ENCODE measurements at regions not wholly inside any gene's neighbourhood (a gene's known extent, or its start where the extent isn't known, plus 50 kb on each side); places are given as distances from the start of the nearest gene placed in this dataset.

GRCh38 chr3:10741891-10742671, 73.9 kb upstream of the SLC6A11 start:
- DNase-seq: no peak

- no peak for DNase-seq
These were observed 72.5 kb upstream of the SLC6A11 start for GRCh38 chr3:10743366-10744097.

- peak in 1 of 2 donors; percentile 6 for DNase-seq
These were observed 71.9 kb upstream of the SLC6A11 start for GRCh38 chr3:10744098-10744465.

DNA sequence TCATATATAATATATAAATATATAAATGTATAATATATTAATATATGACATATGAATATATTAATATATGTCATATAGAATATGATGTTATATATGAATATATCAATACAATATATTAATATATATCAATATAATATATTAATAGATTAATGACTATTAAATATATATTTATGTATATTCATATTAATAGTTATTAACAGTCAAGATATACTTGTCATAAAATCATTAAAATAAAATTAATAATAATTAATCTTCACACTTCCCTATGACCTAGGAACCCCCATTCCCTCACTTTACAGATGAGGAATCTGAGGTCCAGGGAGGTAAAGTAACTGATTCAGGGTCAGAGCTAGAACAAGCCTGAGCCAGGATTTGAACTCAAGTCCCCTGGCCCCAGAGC, 70.6 kb upstream of the SLC6A11 start:
- DNase-seq: no peak

- DNase-seq: no peak
These were observed 70.0 kb upstream of the SLC6A11 start for GRCh38 chr3:10746001-10746400.

DNA sequence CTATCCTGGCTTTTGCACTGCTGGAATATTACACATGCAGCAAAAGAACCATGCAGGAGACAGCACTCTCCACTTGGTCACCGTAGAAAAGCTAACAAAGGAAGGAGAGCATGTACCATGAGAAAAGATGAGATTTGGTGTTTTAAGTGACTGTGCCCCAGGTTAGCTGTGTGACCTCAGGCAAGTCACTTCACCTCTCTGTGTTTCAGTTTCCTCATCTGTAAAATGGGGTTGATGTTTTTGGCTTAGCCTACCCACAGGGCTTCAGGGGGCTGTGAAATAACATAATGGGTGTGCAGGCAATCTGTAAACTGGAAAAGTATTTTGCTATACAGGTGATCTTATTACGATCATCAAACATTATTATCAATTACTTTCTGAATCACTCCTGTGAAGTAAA, 69.3 kb upstream of the SLC6A11 start:
- no peak for DNase-seq

GRCh38 chr3:10747341-10747740, 68.7 kb upstream of the SLC6A11 start:
- no peak for DNase-seq

GRCh38 chr3:10748040-10748439, 68.0 kb upstream of the SLC6A11 start:
- DNase-seq: no peak

DNA sequence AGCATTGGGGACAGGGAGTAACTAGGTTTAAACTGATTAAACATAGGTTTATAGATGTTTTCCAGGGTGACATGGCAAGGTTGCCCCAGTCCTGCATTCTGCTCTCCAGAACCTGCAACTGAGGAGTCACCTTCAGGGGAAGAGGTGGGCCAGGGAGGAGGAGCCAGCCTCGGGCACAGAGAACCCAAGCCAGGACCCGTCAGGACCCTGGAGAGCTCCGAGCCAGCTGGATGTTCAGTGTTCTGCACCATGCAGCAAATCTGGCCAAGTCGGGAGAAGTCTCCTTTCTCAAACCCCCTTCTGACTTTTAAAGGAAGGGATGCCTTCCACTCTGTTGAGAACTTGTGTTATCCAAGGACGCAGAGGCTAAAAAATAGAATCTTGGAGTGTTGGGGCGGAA, 62.1 kb upstream of the SLC6A11 start:
- DNase-seq: peak; percentile 8 to 28

DNA sequence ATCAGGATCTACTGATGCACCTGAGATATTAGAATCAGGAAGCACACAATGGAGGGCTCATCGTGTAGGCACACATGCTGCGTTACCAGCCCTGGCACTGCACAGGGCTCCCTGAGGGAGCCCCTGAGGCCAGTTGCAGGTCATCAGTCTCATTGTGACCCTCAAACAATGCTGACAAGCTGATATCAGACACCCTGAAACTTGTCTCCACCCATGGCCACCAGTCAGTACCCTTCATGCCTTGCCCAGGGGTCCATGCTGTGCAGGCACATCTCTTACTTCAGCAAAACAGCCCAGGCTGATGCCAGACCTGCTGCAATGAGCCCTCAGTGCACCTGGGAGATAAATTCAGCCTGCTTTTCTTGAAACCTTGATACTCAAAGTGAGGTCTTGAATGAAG, 59.5 kb upstream of the SLC6A11 start:
- DNase-seq: no peak

DNA sequence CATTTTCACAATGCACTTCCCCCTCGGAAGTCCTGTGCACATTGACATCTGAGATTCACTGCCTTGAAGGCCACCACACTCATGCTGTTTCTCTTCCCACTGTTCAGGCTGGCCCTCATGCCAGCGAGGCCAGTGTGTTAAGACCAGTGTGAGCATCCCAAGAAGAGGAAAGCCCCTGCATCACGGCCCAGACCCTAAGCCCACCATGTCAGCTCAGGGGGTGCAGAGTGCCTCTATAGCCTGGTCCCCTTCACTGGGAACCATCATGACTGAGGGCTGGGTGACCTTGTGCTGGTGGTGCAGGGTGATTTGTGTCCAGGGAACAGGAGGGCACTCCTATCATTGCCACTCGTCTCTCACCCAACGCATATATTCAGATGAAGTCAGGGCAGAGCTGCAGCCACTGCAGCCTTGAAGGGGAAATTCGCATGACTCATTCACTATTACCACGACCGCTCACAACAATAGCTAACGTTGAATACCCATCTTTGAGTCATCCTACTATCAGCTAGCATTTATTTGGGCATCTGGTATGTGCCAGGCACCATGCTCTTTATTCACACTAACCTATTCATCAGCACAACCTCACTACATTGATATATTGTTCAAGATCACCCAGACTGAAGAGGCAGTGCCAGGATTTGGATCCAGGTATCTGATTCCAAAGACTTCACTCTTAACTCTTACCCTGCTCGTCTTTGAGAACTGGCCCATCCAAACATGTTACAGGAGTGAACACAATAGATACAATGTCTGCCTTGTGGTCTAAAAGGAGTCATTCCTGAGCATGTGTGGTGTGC, 58.8 kb upstream of the SLC6A11 start:
- no peak for DNase-seq

- no peak for DNase-seq
These were observed 58.3 kb upstream of the SLC6A11 start for GRCh38 chr3:10757821-10758130.

DNA sequence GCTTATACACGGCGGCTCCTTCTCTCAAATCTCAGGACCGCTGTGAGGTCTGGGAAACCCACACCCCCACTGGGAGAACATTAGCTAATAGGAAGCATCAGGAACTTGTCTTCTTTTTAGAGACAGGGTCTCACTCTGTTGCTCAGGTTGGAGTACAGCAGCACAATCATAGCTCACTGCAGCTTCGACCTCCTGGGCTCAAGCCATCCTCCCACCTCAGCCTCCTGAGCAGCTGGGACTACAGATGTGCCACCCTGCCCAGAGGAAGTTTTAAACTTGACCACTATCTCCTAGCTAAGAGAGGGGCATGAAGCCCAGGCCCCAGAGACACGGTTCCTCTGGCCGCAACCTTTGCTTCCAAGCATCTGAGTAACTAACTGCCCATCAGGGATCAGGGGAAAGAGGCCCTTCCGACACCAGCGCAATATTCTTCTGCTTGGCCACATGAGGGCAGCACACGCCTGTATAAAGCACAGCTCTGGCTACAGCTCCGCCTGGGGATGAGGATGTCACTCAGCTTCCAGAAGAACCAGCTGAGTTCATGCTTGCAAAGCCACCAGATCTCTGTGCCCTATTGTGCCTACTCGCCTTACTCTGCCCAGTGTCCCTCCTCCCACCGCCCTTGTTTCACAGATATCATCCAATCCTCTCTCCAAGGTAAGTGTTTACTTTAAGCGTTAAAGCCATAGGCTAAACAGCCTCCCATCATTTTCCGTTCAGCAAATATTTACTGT, 57.6 kb upstream of the SLC6A11 start:
- DNase-seq: peak; percentile 44 to 68

DNA sequence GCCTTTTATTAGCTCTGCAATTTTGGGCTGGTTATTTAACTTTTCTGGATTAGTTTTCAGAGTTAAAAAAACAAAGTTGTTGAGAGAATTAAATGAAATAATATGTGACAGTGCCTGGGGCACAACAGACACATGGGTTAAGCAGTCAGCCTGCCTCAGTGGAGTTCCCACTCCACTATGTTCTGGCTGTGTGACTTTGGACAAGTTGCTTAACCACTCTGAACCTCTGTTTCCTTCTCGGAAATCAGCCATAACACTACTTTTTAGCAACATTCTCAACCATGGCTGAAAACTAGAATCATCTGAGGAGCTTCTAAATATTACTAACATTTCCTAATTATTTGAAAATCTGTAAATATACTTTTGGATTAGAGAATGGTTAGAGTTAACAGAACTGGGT, 56.5 kb upstream of the SLC6A11 start:
- DNase-seq: no peak

DNA sequence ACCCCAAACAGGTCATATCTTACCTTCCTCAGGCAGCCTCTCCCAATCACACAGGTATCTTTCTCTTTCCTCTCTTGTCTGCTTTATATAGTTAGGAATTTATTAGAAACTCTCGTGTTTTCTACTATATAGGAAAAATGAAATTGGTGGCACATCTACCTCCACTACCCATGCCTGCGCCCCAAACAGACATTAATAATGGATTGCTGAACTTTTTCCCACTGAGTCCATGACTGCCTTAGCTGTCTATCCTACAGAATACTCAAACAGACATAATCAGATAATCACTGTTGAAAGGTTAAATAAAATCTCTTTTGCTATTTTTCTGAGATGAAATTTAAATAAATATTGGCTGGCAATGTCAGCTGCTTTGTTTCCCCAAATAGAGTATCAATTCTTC, 55.8 kb upstream of the SLC6A11 start:
- DNase-seq: no peak

- no peak for DNase-seq
These were observed 54.4 kb upstream of the SLC6A11 start for GRCh38 chr3:10761583-10761982.

- no peak for DNase-seq
These were observed 53.9 kb upstream of the SLC6A11 start for GRCh38 chr3:10762116-10762515.

GRCh38 chr3:10762611-10763247, 53.3 kb upstream of the SLC6A11 start:
- DNase-seq: no peak

DNA sequence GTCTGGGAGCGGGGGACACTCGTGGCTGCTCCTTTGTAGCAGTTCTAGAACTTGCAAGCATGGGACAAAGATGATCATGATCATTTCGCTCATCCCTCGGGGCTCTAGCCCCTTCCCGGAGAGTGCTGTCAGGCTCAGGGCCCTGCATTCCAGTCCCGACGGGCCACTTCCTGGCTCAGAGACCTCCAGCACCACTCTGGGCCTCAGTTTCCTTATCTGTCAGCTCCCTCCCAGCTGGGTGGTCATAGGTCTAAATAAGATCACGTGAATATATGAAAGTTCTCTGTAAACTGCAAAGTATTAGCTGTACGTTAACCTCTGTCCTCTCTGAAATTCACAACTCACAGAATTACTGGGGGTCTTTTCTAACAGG, 52.8 kb upstream of the SLC6A11 start:
- DNase-seq: no peak

DNA sequence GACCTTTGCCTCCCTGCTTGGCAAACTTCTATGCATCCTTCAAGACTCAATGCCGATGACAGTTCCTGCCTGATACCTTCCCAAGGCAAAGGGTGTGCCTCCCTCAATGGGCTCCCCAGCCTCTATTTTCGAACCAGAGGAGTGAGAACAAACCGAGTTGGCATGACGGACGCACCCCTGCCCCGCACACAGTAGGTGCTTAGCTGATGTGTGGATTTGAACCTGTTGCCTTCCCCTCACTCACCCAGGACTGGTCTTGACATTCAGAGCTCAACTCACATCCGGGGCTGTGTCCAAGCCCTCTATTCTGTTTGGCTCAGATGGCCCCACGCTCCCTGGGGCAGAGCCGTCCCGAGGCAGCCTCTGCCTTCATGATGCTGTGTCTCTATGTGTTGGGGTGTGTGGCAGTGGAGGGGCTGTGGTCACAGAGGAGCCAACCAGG, 52.2 kb upstream of the SLC6A11 start:
- no peak for DNase-seq

DNA sequence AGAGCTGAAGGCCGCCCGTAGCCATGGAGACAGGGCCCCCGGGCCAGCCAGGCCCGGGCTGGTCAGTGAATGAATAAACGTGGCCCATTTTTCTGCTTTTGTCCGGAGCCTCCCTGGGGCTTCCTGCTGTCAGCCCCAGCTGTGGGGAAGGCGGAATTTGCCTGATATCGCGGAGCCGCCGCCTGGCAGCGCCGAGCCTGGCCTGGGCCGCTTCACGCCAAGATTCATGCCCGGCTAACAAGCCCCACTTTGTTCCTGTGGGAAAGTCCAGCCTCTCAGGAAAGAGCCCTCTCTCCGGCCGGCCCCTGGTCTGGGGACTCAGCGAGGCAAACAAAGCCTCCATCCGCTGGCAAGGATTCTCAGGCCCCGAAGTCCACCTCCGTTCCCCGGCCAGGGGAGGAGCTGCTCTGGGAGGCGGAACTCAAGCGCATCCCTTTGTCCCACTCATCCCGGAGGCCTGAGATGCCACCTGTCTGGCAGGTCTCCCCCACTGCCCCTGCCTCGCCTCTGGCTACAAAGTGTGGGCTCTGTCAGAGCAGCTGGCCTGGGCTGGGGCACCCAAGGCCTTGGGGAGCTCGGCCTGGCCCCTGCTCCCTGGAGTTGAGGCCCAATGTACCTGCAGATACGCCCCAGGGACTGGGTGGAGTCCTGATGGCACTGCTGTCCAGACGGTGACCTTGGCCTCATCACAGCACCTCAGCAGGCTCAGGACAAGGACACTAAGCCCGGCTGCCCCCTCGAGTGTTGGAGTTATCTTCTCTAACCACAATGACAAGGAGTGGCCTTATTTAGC, 51.6 kb upstream of the SLC6A11 start:
- no peak for DNase-seq

All from inflammatory macrophage treated with lipopolysaccharide for 1 hour (primary cell).